ENCODE measurements at regions not wholly inside any gene's neighbourhood (a gene's known extent, or its start where the extent isn't known, plus 50 kb on each side); places are given as distances from the start of the nearest gene placed in this dataset.

DNA sequence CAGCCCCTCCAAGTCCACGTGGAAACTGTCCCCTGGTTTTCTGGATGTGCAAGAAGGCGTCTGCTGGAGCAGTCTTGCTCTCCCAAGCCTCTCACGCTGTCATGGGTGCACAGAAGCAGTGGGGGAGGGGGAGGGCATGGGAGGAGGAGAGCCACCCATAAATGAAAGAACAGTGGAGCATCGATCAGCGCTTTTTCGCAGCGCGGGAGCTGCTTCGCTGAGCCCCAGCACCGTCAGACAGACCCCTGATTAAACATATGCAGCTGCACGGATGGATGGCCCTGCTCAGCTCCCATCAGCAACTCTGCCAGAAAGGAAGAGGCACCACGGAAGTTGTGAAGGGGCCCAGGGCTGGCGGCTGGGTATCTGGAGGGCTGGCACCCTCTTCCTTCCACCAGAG lies 264.9 kb downstream of the UQCRFS1 start:
- DNase-seq (ENCODE audit: low read depth in 2 of 2) = no peak
- no peak overlapping the region for H3K4me3 ChIP-seq (replicated peaks in 1 of 2; ENCODE audit: low read depth in 2 of 2, low read length in 2 of 2)
- TF ChIP-seq CTCF (IDR thresholded peaks at IDR 0.05; ENCODE audit: low read depth, low read length) = no peak

DNA sequence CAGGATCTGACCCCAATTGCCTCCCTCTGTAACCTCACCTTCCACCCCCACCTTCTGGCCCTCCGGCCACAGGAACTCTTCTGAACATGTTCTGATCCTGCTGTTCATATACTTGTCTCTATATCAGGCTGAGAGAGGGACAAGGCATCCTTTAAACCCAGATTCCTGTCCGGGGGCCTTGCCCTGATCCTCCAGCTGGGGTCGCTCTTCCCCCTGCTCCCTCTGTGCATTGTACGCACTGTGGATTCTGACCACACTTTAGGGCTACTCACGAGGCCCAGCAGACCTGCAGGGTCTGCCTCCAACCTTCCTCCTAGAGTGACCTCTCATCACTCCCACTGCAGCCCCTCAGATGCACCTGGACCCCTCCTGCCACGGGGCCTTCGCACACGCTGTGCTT lies 269.3 kb downstream of the UQCRFS1 start:
- DNase-seq (ENCODE audit: low read depth in 2 of 2) = no peak
- no peak overlapping the region for H3K4me3 ChIP-seq (replicated peaks in 1 of 2; ENCODE audit: low read depth in 2 of 2, low read length in 2 of 2)
- TF ChIP-seq CTCF (IDR thresholded peaks at IDR 0.05; ENCODE audit: low read depth, low read length) = no peak

DNA sequence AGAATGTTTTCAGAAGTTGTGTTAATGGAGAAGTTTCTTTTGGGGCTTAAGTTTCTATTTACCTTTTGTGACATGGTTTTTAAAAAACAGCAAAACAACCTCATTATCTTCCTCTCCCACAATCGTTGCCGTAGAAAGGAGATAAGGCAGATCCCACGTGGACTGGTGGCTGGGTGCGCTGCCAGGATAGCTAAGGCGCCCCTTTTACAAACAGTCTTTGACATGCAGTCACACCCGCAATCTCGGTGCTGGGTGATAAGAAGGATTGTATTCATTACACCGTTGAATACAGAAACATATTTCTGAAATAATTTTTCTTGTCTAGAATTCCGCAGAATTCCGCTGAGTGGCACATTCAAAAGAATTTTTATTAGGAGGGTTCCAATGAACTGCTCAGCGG lies 271.1 kb downstream of the UQCRFS1 start:
- H3K4me3 ChIP-seq (replicated peaks in 1 of 2; ENCODE audit: low read depth in 2 of 2, low read length in 2 of 2) = no peak overlapping the region
- no peak for TF ChIP-seq CTCF (IDR thresholded peaks at IDR 0.05; ENCODE audit: low read depth, low read length)
- peak in 1 of 2 donors; percentile 11 for DNase-seq (ENCODE audit: low read depth in 2 of 2)

GRCh38 chr19:28940751-28941500 lies 272.0 kb downstream of the UQCRFS1 start:
- DNase-seq (ENCODE audit: low read depth in 2 of 2) = peak; percentile 73 to 90
- H3K4me3 ChIP-seq (replicated peaks in 1 of 2; ENCODE audit: low read depth in 2 of 2, low read length in 2 of 2) = no peak overlapping the region
- TF ChIP-seq CTCF (IDR thresholded peaks at IDR 0.05; ENCODE audit: low read depth, low read length) = no peak

DNA sequence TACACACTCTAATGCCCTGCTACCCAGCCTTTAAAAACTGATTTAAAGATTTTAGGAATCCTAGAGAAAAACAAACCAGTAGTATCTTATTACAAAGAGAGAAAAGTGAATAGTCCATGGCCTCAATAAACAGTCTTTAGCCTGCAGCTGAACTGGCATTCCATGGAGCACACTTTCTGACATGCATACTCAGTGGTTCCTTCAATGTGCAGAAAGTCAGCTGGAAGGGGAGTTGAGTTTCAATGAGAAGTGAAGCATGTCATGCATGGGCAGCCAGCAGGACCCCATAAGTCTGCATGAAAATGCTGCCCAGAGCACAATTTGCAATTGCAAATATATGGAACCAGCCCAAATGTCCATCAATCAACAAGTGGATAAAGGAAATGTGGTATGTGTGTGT lies 273.7 kb downstream of the UQCRFS1 start:
- no peak overlapping the region for H3K4me3 ChIP-seq (replicated peaks in 1 of 2; ENCODE audit: low read depth in 2 of 2, low read length in 2 of 2)
- no peak for TF ChIP-seq CTCF (IDR thresholded peaks at IDR 0.05; ENCODE audit: low read depth, low read length)
- DNase-seq (ENCODE audit: low read depth in 2 of 2) = no peak

DNA sequence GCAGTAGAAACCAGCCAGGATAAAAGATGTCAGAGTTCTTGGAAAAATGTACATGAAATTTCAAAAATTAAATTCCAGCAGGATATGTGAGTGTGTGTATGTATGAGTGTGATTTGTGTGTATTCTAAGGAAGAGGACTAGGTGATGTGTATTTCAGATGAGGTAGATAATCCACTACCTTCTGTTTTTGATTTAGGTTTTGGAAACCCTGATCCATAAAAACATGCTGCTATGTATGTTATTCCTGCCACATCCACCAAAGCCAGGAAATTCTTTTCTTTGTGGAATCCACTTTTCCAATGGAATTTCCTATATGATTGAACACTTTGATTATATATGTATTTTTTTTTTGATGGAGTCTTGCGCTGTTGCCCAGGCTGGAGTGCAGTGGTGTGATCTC lies 276.9 kb downstream of the UQCRFS1 start:
- H3K4me3 ChIP-seq (replicated peaks in 1 of 2; ENCODE audit: low read depth in 2 of 2, low read length in 2 of 2) = no peak overlapping the region
- DNase-seq (ENCODE audit: low read depth in 2 of 2) = no peak
- no peak for TF ChIP-seq CTCF (IDR thresholded peaks at IDR 0.05; ENCODE audit: low read depth, low read length)

DNA sequence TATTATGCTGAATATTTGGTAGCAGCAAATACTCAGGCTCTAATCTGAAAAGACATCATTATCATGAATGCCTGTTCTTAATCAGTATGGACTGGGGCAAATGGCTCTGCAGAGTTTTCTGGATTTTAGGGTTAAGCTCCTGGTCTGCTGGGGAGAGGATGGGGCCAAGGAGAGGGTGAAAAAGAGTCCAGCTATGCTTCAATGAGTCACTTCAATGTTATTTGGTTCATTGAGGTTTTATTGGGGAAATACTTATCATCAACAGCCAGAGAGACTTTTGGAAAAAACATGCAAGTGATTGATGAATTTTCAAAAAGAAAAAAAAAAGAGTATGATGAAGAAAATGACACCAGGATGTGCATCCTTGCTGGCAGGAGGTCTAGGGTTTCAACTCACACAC lies 278.3 kb downstream of the UQCRFS1 start:
- H3K4me3 ChIP-seq (replicated peaks in 1 of 2; ENCODE audit: low read depth in 2 of 2, low read length in 2 of 2) = no peak overlapping the region
- TF ChIP-seq CTCF (IDR thresholded peaks at IDR 0.05; ENCODE audit: low read depth, low read length) = no peak
- peak; percentile 14 to 45 for DNase-seq (ENCODE audit: low read depth in 2 of 2)

Measured in cardiac fibroblast (primary cell).